Effector memory CD4-positive, alpha-beta T cell (primary cell): ENCODE measurements at regions not wholly inside any gene's neighbourhood (a gene's known extent, or its start where the extent isn't known, plus 50 kb on each side); places are given as distances from the start of the nearest gene placed in this dataset.

ENCODE experiments used
- DNase-seq, 3 donors: peaks; one replicate each; pipeline ENCODE4 v3.0.0-alpha.2; 2020
- H3K27ac ChIP-seq: 2 replicates; pipeline ENCODE4 v1.7.0; 2013; ENCODE audit warnings: mild to moderate bottlenecking, low read length, moderate library complexity; ENCODE audit not compliant: insufficient read depth, poor library complexity, severe bottlenecking
- H3K27me3 ChIP-seq: replicated peaks from 2 replicates; pipeline ENCODE4 v1.7.0; 2013; ENCODE audit warnings: mild to moderate bottlenecking, low read length; ENCODE audit not compliant: insufficient read depth, control insufficient read depth, poor library complexity, severe bottlenecking
- H3K36me3 ChIP-seq: 2 replicates; pipeline ENCODE4 v1.7.0; 2013; ENCODE audit warnings: mild to moderate bottlenecking, low read length, moderate library complexity; ENCODE audit not compliant: control insufficient read depth, insufficient read depth
- H3K4me1 ChIP-seq: 2 replicates; pipeline ENCODE4 v1.7.0; 2013; ENCODE audit warnings: low read length, mild to moderate bottlenecking; ENCODE audit not compliant: control insufficient read depth, insufficient read depth, poor library complexity, severe bottlenecking
- H3K4me3 ChIP-seq: 2 replicates; pipeline ENCODE4 v1.7.0; 2013; ENCODE audit warnings: low read length, low read depth, mild to moderate bottlenecking; ENCODE audit not compliant: insufficient read depth, poor library complexity, severe bottlenecking
- H3K9me3 ChIP-seq: 2 replicates; pipeline ENCODE4 v1.7.0; 2013; ENCODE audit warnings: mild to moderate bottlenecking, low read length, moderate library complexity; ENCODE audit not compliant: control insufficient read depth

- H3K27ac ChIP-seq = no peak overlapping the region
- DNase-seq = no peak
Observed at GRCh38 chr14:97499790-97500481, 702.8 kb downstream of the VRK1 start.

DNA sequence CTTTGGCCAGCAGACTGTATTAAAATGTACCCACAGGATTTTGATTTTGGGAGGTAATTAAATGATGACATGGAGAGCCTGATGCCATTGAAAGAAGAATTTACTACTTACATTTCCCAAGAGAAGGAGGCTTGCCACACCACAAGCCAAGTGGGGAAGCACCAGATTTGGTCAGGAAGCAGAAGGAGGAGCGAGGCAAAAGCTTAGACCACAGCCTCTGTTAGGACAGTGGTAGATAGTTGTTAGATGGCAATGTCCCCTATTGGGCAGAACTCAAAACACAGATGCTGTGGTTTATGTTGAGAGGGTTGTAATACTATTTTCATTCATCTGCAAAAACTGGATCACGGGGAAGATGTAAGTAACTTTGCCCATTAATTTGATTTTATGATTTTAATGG is 709.4 kb downstream of the VRK1 start:
- H3K9me3 ChIP-seq = no peaks in the 10 kb centered on the region
- no peak for DNase-seq
- no peak overlapping the region for H3K27ac ChIP-seq
- no peaks in the 10 kb centered on the region for H3K36me3 ChIP-seq
- no peak overlapping the region for H3K4me3 ChIP-seq
- H3K27me3 ChIP-seq = no peaks in the 10 kb centered on the region
- H3K4me1 ChIP-seq = no peaks in the 10 kb centered on the region

More at GRCh38 chr14:97499790-97500481, 702.8 kb downstream of the VRK1 start:
- Histone ChIP-seq H3K9me3 (no peaks in the 10 kb centered on the region), H3K27me3 (no peaks in the 10 kb centered on the region), H3K36me3 (no peaks in the 10 kb centered on the region), H3K4me1 (no peaks in the 10 kb centered on the region), H3K4me3 (no peak overlapping the region)

DNA sequence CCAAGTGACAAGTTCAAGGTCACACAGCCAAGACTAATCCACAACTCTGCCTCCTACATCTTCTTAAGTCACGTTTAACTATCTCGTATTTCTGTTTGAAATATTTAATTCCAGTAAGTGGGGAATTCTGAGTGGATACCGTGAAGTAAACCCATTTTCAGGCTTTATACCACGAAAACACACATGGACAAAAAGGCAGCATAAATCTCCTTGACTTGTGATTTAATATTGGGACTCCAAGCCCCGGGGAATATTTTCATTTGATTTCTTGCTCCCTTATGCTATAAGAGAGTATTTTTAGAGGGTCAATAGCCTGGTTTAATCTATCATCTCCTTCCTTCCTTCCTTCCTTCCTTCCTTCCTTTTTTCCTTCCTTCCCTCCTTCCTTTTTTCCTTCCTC is 716.7 kb downstream of the VRK1 start:
- Histone ChIP-seq H3K4me1 (no peaks in the 10 kb centered on the region), H3K27ac (no peak overlapping the region), H3K4me3 (no peak overlapping the region), H3K27me3 (no peaks in the 10 kb centered on the region), H3K9me3 (no peaks in the 10 kb centered on the region), H3K36me3 (no peaks in the 10 kb centered on the region)
- no peak for DNase-seq

- Histone ChIP-seq H3K27ac (no peak overlapping the region), H3K4me3 (no peak overlapping the region), H3K36me3 (no peaks in the 10 kb centered on the region), H3K4me1 (no peaks in the 10 kb centered on the region), H3K9me3 (no peaks in the 10 kb centered on the region), H3K27me3 (no peaks in the 10 kb centered on the region)
- DNase-seq = no peak
Observed at GRCh38 chr14:97517566-97518234, 720.5 kb downstream of the VRK1 start.

- DNase-seq = no peak
- Histone ChIP-seq H3K4me1 (no peaks in the 10 kb centered on the region), H3K4me3 (no peak overlapping the region), H3K36me3 (no peaks in the 10 kb centered on the region), H3K9me3 (no peaks in the 10 kb centered on the region), H3K27me3 (no peaks in the 10 kb centered on the region), H3K27ac (no peak overlapping the region)
Observed at GRCh38 chr14:97523936-97524335, 726.8 kb downstream of the VRK1 start.

- Histone ChIP-seq H3K4me3 (no peak overlapping the region), H3K27me3 (no peaks in the 10 kb centered on the region), H3K27ac (no peak overlapping the region), H3K9me3 (no peaks in the 10 kb centered on the region), H3K4me1 (no peaks in the 10 kb centered on the region), H3K36me3 (no peaks in the 10 kb centered on the region)
- no peak for DNase-seq
Observed at GRCh38 chr14:97524589-97525319, 727.6 kb downstream of the VRK1 start.

- no peak for DNase-seq
- Histone ChIP-seq H3K27ac (no peak overlapping the region), H3K36me3 (no peaks in the 10 kb centered on the region), H3K9me3 (no peaks in the 10 kb centered on the region), H3K4me1 (no peaks in the 10 kb centered on the region), H3K4me3 (no peak overlapping the region), H3K27me3 (no peaks in the 10 kb centered on the region)
Observed at GRCh38 chr14:97527993-97528392, 730.8 kb downstream of the VRK1 start.

GRCh38 chr14:97532052-97532451 is 734.9 kb downstream of the VRK1 start:
- H3K27me3 ChIP-seq = no peaks in the 10 kb centered on the region
- H3K27ac ChIP-seq = no peak overlapping the region
- no peak for DNase-seq
- H3K4me1 ChIP-seq = no peaks in the 10 kb centered on the region
- H3K36me3 ChIP-seq = no peaks in the 10 kb centered on the region
- no peak overlapping the region for H3K4me3 ChIP-seq
- no peaks in the 10 kb centered on the region for H3K9me3 ChIP-seq

GRCh38 chr14:97536421-97536820 is 739.2 kb downstream of the VRK1 start:
- DNase-seq = no peak
- Histone ChIP-seq H3K4me1 (no peaks in the 10 kb centered on the region), H3K9me3 (no peaks in the 10 kb centered on the region), H3K27ac (no peak overlapping the region), H3K4me3 (no peak overlapping the region), H3K36me3 (no peaks in the 10 kb centered on the region), H3K27me3 (no peaks in the 10 kb centered on the region)
